Left ventricle myocardium inferior (tissue), 1 donor: ENCODE measurements at regions not wholly inside any gene's neighbourhood (a gene's known extent, or its start where the extent isn't known, plus 50 kb on each side); places are given as distances from the start of the nearest gene placed in this dataset.

Experiments used
- DNase-seq: peaks from one replicate; pipeline ENCODE4 v3.0.0-alpha.2; 2020
- H3K27ac ChIP-seq: fragments of 200-600 bp; replicated peaks from 2 replicates; pipeline ENCODE4 v1.8.0; 2021
- H3K27me3 ChIP-seq: fragments of 200-600 bp; 2 replicates; pipeline ENCODE4 v1.8.0; 2021; ENCODE audit warnings: low read depth
- H3K36me3 ChIP-seq: fragments of 200-600 bp; 2 replicates; pipeline ENCODE4 v1.8.0; 2021
- H3K4me1 ChIP-seq: fragments of 200-600 bp; 2 replicates; pipeline ENCODE4 v1.8.0; 2021
- H3K4me3 ChIP-seq: fragments of 200-600 bp; 2 replicates; pipeline ENCODE4 v1.8.0; 2021; ENCODE audit warnings: mild to moderate bottlenecking, moderate library complexity
- H3K9me3 ChIP-seq: fragments of 200-600 bp; replicated peaks from 2 replicates; pipeline ENCODE4 v1.8.0; 2021
- CTCF ChIP-seq: fragments of 200-600 bp; IDR thresholded peaks from 2 replicates; pipeline ENCODE4 v1.8.0; 2021; ENCODE audit warnings: antibody characterized with exemption, mild to moderate bottlenecking, borderline replicate concordance
- intact Hi-C: fragments of 100-400 bp; cut with micrococcal nuclease; formaldehyde crosslinking; loops from one replicate; pipeline ENCODE4 v1.11.0; 2022
- donor health status: DM: no; HTN: yes; CAD: no; lungs with severe emphysema.

- Histone ChIP-seq H3K4me3 (no peak overlapping the region), H3K36me3 (no peaks in the 10 kb centered on the region), H3K27me3 (no peaks in the 10 kb centered on the region), H3K9me3 (no peaks in the 10 kb centered on the region), H3K4me1 (no peaks in the 10 kb centered on the region), H3K27ac (no peak overlapping the region)
- intact Hi-C loops: no loop called here
- TF ChIP-seq CTCF: no peak
- no peak for DNase-seq
These were observed 103.1 kb upstream of the PCDH7 start for GRCh38 chr4:30616942-30617646.

GRCh38 chr4:30617836-30618235 lies 102.3 kb upstream of the PCDH7 start:
- intact Hi-C loops: no loop called here
- H3K4me1 ChIP-seq: no peaks in the 10 kb centered on the region
- H3K9me3 ChIP-seq: no peaks in the 10 kb centered on the region
- DNase-seq: no peak
- no peak overlapping the region for H3K27ac ChIP-seq
- no peaks in the 10 kb centered on the region for H3K27me3 ChIP-seq
- H3K36me3 ChIP-seq: no peaks in the 10 kb centered on the region
- TF ChIP-seq CTCF: no peak
- H3K4me3 ChIP-seq: no peak overlapping the region

GRCh38 chr4:30619679-30620078 lies 100.5 kb upstream of the PCDH7 start:
- H3K9me3 ChIP-seq: no peaks in the 10 kb centered on the region
- H3K27me3 ChIP-seq: no peaks in the 10 kb centered on the region
- TF ChIP-seq CTCF: no peak
- H3K36me3 ChIP-seq: no peaks in the 10 kb centered on the region
- intact Hi-C loops: no loop called here
- H3K4me1 ChIP-seq: no peaks in the 10 kb centered on the region
- H3K27ac ChIP-seq: no peak overlapping the region
- no peak overlapping the region for H3K4me3 ChIP-seq
- DNase-seq: no peak

DNA sequence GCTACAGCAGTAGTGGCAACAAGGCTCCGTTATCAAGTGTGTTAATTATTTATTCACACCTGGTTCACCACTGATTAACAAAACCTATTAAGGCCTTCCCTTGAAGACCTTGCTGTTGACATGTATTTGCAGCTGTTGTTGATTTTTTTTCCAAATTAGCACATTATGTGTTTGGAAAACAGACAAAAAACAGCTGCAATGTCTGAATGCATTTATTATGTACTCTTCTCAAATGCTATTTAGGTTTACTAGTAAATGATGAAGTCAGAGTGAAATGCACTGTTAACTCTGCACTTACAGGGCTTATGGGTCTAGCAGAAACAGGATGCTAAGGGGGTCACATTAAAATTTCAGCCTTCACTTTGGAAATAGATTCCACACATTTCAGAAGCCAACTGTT lies 99.5 kb upstream of the PCDH7 start:
- Histone ChIP-seq H3K27ac (no peak overlapping the region), H3K36me3 (no peaks in the 10 kb centered on the region), H3K27me3 (no peaks in the 10 kb centered on the region), H3K4me3 (no peak overlapping the region), H3K9me3 (peaks cover 5% of the 10 kb centered on the region), H3K4me1 (no peaks in the 10 kb centered on the region)
- intact Hi-C loops: no loop called here
- no peak for TF ChIP-seq CTCF
- DNase-seq: no peak

- Histone ChIP-seq H3K36me3 (no peaks in the 10 kb centered on the region), H3K4me3 (no peak overlapping the region), H3K4me1 (no peaks in the 10 kb centered on the region), H3K27ac (no peak overlapping the region), H3K9me3 (peaks cover 26% of the 10 kb centered on the region), H3K27me3 (no peaks in the 10 kb centered on the region)
- no peak for TF ChIP-seq CTCF
- intact Hi-C loops: no loop called here
- DNase-seq: no peak
These were observed 89.7 kb upstream of the PCDH7 start for GRCh38 chr4:30630431-30630830.

DNA sequence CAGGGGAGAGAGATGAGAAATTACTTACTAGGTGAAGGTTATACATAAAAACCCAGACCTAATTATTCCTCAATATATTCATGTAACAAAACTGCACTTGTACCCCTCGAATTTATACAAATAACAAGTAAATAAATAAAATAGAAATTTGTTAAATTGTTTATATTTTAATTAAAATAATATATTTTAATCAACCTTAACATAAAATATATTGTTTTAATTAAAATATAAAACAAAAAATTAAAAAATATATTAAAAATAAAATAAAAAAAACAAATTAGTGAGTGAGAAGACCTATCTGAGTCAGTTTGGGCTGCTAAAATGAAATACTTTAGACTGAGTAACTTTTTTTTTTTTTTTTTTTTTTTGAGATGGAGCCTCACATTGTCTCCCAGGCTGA lies 87.4 kb upstream of the PCDH7 start:
- no peak for DNase-seq
- H3K27me3 ChIP-seq: no peaks in the 10 kb centered on the region
- TF ChIP-seq CTCF: no peak
- no peak overlapping the region for H3K4me3 ChIP-seq
- no peak overlapping the region for H3K27ac ChIP-seq
- H3K4me1 ChIP-seq: no peaks in the 10 kb centered on the region
- intact Hi-C loops: no loop called here
- H3K36me3 ChIP-seq: no peaks in the 10 kb centered on the region
- H3K9me3 ChIP-seq: peaks cover 20% of the 10 kb centered on the region
